HG03159 (cell line): ENCODE measurements at regions not wholly inside any gene's neighbourhood (a gene's known extent, or its start where the extent isn't known, plus 50 kb on each side); places are given as distances from the start of the nearest gene placed in this dataset.
"Not testable (repeated sequence)": the region's sequence is repeated elsewhere in the genome, so short reads cannot be mapped to it uniquely, and the experiment has no call there.

Experiments
- ATAC-seq: cut with Tn5 transposase; IDR thresholded peaks from one replicate; pipeline ENCODE4 v1.9.1; 2021; ENCODE audit warnings: mild to moderate bottlenecking, moderate library complexity; ENCODE audit not compliant: unreplicated experiment

DNA sequence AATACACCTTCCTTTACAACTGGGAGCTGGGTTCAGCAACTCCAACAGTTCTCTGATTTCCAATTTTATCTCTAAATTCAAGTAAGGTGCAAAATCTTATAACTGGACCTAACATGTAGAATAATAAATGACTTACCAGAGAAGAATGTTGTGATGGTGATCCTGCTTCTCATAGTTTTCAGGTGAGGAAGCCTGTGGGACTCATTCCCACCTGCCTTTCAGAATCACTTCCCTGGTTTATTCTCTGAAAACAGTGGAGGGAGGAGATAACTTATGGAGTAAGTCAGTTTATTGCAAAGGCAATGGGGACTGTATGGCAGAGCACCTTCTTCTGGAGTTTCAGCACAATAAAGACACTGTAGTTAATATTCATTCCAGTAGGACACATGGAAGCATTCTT is 1188.2 kb upstream of the FAM98A start:
- ATAC-seq: no peak

DNA sequence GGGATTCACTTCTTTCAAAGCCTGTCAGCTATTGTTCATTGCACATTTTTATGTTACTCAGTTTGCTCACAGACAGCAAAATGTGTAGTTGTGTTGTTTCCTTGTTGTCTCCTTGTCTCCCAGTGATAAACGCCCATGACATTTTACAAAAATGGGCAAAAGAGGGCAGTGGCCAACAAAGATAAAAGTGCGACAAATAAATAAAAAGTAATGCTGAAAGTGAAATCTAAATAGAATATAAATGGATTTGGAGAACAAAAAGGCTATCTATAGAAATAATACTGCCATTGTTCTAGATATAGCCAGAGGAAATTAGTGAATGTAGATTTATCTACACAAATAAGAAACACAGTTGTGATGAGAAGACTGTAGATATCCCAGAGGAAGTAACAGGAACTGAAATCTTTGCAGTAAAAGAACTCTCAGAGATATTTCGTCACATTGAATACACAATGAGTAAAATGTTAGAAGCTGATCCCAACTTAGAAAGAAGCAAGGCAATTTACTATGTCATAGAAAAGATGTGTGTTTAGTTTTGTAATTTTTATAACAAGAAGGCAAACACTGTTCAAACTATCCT is 1186.2 kb upstream of the FAM98A start:
- no peak for ATAC-seq

DNA sequence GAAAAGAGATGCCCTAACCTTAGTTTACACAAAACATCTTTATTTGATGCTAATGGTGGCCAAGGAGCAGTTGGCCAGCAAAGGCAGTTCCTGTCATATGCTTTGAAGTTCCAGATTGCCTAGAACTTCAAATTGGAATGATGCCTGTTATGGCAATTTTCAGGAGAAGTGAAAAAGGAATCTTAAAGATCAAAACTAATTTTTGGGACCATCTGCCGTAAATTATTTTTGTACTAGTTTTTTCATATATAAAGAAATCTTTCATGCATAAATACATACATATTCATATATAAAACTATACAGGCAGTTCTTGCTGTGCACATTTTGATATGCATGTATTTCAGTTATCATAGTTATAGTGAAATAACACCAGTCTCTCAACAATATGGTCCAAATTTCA is 1185.6 kb upstream of the FAM98A start:
- ATAC-seq: no peak

DNA sequence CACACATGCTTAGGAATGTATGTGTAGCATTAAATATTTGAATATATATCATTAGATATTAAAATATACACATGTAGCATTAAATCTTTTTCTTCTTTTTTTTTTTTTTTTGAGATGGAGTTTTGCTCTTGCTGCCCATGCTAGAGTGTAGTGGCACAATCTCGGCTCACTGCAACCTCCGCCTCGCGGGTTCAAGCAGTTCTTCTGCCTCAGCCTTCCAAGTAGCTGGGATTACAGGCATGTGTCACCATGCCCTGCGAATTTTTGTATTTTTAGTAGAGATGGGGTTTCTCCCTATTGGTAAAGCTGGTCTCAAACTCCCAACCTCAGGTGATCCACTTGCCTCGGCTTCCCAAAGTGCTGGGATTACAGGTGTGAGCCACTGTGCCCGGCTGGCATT is 1151.6 kb upstream of the FAM98A start:
- ATAC-seq: not testable (repeated sequence)

DNA sequence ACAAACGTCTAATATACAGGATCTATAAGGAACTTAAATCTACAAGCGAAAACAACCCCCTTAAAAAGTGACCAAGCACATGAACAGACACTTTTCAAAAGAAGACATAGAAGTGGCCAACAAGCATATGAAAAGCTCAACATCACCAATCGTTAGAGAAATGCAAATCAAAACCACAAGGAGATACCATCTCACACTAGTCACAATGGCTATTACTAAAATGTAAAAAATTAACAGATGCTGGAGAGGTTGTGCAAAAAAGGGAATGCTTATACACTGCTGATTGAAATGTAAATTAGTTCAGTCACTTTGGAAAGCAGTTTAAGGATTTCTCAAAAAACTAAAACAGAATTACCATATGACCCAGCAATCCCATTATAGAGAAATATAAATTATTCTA is 1148.5 kb upstream of the FAM98A start:
- ATAC-seq: no peak

DNA sequence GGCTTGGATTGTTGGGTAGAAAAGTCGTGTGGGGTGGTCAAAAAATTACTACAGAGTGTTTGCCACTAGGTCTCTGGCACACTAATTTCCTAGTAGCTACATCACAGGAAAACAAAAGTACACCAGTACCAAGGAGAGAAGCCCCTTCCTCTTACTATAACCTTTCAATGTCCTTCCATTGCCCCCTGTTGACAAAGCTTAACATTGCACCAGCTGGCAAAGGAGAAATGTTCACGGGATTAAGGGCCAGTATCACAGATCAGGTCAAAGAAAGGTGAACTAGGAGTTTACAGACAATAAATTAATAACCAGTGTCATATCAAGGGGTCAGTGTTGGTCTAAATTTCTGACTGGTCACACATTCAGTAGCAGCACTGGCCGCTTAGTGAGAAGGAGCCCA is 1139.6 kb upstream of the FAM98A start:
- no peak for ATAC-seq

DNA sequence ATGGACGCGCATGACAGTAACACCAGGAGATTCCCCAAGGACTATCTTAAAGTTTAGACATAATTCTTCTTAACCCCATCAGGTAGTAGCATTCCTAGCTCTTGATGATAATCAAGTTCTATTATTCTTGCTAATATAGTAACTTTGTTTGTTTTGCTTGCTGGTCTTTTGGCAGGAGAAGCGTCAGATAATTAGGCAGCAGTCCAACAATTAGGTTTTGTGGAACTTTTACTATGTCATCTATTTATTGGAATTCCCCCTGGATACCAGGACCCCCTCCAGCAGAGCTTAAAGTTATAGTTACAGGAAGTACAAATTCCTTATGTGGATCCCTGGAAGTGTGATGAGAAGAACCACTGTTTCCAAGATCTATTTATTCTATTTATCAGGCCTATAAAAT is 1138.0 kb upstream of the FAM98A start:
- no peak for ATAC-seq

DNA sequence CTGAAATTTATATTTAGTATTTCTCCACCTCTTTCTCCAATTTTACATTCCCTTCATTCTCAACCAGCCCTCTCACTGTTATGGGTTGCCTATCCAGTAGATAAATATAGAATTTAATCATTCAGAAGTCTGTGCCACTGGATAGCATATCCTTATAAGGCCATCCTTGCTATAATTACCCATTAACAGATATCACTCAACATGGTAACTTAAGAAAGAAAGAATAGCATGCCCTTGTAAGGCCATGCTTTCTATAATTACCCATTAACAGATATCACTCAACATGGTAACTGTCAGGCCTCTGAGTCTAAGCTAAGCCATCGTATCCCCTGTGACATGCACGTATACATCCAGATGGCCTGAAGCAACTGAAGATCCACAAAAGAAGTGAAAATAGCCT is 1137.4 kb upstream of the FAM98A start:
- no peak for ATAC-seq

DNA sequence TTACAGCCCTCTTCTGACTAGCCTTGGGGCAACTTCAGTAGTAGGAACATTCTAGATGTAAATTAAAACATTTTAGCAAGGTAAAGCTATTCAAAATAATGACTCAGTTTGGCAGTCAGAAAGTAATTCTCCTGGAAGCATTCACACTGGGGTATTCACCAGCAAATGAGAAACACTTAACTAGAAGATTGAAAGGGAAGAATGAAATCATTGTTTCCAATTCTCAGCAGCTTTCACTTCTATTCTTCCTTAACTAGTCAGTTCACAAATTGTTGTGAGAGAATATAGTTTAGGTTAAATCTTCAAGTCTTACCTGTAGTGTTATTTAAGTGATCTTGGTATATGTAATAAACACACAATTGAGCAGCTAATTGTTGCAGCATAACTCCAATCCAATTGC is 1135.6 kb upstream of the FAM98A start:
- no peak for ATAC-seq

DNA sequence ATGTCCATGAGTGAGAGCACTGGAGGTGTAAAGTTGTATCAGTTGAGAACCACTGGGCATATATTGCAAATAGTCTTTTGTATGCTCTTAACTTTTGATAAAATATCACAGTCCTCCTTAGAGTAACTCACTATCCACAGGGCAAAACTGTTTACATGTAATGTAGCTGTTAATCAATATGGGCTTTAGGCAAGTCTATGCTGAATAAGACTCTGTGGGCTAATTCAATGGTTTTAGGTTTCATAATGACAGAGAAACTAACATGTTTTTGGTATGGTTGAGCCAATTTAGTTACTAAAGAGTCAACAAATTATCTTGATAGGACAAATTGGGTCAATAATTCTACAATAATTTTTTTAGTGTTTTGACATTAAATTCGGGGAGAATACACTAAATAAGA is 1134.9 kb upstream of the FAM98A start:
- no peak for ATAC-seq

DNA sequence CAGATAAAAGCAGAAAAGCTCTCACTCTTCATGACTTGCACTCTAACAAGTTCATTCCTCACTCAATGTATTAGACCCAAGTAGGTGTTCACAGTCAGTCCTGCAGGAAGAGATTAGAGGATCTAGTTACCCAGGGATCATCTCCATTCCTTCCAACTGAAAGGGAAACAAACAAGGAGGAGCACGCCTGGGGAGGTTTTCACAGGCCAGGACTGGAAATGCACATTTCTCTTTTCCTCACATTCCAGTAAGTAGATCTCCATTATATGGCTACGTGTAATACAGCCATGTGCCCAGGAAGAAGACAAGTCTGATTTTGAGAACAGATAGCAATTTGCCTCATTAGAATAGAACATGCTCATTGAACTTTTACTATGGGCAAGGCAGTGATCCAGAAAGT is 1132.2 kb upstream of the FAM98A start:
- ATAC-seq: no peak

DNA sequence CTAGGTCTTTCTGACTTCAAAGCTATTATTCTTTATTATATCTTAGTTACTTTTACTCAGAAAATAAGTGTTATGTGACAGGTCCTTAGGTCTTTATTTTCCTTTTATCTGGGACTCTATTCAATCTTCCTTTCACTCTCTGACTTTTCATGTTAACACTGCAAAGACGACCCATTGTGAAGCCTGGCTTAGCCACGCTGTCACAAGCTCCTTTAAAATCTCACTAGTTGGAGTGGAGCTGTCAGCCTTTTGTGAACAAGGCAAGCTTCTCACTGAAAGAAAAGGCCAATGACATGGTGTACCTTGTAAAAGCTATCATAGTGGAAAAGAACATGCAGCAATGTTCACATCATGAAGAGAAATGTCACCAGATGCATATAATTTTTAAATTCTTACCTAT is 1130.7 kb upstream of the FAM98A start:
- ATAC-seq: no peak

DNA sequence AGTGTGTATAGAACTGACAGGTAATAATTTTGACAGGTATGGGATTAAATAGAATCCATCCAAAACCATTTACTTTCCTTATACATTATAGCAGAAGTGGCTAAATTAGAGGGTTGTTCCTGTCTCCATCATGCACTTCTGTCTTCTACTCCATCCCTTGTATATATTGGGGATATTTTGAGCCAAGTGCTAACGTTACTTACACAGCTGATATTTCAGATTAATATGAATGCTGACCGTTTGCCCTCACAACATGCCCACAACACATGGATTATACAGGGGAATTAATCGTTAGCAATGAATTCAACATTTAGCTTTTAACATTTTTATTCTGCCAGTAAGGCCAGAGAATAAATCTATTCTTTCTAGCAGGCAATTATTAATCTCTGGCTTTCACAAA is 1125.0 kb upstream of the FAM98A start:
- no peak for ATAC-seq

DNA sequence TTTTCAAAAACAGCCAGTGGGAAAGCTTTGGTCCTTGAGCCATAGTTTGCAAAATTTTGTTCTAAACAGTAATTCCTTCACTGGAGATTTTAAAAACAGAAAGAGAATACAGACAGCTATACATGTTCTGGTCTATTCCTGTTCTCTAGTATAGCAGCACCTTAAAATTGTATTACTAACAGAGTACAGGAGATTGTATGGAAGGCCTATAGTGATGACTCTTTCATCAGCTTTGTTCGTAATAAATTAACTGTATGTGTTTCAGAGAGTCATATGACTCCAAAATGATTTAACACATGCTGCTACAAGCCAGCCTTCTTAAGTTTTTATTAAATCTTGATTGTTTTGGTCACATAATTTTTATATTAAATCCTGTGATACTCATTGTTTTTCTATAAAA is 1124.6 kb upstream of the FAM98A start:
- ATAC-seq: no peak

DNA sequence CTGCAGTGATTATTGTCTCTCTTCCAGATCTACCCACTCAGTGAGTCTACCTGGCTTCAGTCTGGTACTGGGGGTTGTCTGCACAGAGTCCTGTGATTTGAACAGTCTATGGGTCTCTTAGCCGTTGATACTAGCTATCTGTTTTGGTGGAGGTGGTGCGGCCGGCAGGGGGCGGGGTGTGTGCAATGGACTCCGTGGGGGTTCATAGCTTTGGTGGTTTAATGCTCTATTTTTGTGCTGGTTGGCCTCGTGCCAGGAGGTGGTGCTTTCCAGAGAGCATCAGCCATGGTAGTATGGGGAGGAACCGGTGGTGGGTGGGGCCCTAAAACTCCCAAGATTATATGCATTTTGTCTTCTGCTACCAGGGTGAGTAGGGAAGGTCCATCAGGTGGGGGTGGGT is 1120.1 kb upstream of the FAM98A start:
- no peak for ATAC-seq

DNA sequence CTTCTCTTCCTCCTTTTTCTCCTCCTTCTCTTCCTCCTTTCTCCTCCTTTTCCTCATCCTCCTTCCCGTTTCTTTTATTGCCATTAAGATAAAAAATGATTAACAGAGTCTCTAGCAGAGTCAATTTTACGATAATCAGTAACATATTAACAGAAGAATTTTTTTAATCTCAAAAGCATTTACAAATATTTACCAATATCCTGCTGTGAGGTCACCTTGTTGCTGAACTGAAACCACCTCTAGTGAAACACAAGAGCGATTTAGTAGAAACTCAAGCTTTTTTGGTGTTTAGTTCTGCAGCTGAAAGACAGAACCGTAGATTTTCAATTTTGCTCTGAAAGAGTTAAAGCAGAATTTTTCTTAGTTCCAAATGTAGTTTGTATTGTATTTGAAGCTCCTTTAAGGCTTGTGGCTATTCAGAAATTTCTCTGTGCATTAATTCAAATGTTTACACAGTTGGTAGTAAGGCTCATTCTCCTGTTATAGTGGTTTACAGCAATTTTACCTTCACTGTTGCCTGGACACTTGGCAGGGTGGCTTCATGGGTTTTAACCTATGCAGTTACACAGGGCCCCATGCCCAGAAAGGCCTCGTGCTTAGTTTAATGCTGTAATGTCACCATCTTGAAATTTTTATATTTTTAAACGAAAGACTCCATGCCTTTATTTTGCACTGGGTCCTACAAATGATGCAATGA is 1106.6 kb upstream of the FAM98A start:
- peak; percentile 87 for ATAC-seq

DNA sequence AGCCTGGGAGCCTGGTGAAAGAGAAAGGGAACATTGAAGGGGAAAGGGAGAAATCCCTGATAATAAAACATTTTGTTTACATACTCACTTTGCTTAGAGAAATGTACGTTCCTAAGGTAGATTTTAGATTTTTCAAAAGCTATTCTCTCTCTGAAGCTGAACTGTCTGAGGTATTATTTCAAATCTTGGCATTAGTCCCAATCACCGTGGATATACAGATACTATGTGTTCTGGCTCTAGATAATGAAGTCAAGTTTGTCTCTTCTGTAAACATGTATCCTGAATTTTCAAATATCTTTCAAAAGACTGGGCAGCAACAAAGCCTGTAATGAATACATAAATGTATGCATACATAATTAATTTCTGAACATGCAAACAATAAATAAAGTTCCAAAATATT is 1104.2 kb upstream of the FAM98A start:
- no peak for ATAC-seq

DNA sequence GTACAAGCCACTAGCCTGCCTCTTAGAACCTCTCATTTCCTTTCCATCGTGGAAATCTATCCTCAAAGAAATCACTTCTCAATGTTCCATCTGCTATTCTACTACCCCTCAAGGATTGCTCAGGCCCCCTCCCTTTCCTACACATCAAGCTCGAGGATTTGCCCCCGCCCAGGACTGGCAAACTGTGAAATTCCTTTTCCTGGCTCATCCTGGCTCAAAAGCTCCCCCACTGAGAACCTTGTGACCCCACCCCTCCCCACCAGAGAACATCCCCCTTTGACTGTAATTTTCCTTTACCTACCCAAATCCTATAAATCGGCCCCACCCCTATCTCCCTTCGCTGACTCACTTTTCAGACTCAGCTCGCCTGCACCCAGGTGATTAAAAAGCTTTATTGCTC is 1103.3 kb upstream of the FAM98A start:
- ATAC-seq: not testable (repeated sequence)

DNA sequence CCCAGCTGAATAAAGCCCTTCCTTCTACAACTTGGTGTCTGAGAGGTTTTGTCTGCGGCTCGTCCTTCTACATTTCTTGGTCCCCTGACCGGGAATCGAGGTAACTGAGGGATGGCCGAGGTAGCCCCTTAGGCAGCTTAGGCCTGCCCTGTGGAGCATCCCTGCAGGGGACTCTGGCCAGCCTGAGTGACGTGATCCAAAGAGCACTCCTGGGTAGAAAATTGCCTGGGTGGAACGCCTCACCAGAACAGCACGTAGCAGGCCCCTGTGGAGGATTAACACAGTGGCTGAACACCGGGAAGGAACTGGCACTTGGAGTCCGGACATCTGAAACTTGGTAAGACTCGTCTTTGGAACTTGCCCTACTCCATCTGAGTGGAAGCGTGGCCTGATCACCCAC is 1078.5 kb upstream of the FAM98A start:
- not testable (repeated sequence) for ATAC-seq

DNA sequence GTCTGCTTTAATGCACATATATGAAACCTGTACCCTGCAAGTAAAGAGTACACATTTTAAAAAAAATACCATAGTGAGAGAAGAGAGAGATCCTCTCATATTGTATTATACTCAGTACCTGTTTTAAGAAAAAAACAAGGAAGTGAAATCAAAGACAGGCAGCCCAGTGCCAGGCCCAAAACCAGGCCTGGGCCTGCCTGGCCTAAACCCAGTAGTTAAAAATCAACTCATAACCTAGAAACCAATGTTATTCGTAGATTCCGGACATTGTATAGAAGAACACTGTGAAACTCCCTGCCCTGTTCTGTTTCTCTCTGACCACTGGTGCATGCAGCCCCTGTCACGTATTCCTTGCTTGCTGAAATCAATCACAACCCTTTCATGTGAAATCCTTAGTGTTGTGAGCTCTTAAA is 1078.0 kb upstream of the FAM98A start:
- peak; percentile 59 for ATAC-seq

DNA sequence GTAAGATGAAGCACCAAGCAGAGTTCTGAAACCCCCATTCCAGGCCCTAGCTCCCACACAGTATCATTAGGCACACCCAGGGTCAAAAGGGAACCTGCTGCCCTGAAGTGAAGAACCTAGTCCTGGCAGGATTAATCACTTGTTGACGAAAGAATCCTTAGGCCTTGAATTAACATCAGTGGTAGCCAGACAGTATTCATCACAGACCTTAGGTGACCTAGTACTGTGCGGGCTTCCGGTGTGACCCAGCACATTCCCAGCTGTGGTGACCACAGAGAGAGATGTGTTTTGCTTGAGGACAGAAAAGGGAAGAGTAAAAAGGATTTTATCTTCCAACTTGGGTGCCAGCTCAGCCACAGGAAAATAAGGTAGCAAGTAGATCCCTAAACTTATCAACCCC is 1071.4 kb upstream of the FAM98A start:
- no peak for ATAC-seq

DNA sequence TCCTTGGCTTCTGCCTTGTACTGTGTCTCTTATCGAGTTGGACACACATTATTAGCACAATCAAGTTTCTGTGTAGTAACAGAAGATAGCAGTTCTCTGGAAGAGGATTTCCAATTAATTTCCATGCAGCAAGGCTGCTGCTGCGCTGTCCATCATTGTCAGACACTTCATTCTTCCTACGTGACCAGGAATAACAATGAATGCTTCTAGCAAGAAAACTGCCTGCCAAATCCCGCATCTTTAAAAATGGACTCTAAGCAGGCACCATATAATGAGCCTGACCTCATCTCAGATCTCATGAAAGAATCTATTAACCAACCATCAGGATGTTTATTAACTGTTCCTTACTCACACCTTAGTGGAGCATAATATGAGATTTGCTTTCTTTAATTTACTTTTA is 1067.7 kb upstream of the FAM98A start:
- no peak for ATAC-seq

DNA sequence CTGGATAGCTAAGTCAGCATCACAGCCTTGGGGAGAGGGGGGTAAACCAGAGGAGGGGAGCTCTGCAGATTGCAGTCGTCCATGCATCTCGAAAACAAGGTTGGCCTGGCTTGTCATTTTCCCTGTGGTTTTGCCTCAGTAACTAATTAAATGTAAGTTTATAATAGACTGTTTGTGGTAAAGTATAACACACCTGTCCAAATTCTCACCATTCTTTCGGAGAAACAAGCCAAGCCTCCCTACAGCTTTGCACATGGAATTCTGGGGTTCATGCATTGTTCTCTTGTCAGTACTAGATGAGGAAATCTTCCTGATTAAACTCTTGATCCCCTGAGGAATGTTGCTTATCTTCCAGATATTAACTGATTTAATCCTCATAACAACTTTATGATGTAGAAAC is 1065.2 kb upstream of the FAM98A start:
- ATAC-seq: no peak
